ENCODE measurements at regions not wholly inside any gene's neighbourhood (a gene's known extent, or its start where the extent isn't known, plus 50 kb on each side); places are given as distances from the start of the nearest gene placed in this dataset.

- DNase-seq, result no peak
- Histone ChIP-seq H3K27ac (no peak overlapping the region), H3K4me3 (ENCODE audit: low read depth, low read length) (no peak overlapping the region), H3K27me3 (replicated peaks) (no peaks in the 10 kb centered on the region), H3K36me3 (replicated peaks) (no peaks in the 10 kb centered on the region)
- TF ChIP-seq, protein P1, sequence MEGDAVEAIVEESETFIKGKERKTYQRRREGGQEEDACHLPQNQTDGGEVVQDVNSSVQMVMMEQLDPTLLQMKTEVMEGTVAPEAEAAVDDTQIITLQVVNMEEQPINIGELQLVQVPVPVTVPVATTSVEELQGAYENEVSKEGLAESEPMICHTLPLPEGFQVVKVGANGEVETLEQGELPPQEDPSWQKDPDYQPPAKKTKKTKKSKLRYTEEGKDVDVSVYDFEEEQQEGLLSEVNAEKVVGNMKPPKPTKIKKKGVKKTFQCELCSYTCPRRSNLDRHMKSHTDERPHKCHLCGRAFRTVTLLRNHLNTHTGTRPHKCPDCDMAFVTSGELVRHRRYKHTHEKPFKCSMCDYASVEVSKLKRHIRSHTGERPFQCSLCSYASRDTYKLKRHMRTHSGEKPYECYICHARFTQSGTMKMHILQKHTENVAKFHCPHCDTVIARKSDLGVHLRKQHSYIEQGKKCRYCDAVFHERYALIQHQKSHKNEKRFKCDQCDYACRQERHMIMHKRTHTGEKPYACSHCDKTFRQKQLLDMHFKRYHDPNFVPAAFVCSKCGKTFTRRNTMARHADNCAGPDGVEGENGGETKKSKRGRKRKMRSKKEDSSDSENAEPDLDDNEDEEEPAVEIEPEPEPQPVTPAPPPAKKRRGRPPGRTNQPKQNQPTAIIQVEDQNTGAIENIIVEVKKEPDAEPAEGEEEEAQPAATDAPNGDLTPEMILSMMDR (IDR thresholded peaks at IDR 0.05; ENCODE audit: low read depth, low read length, missing control alignments), result no peak
- in situ Hi-C loops (cut with HindIII; ENCODE audit: low pct_ligation_motif_present, low sequenced_read_pairs), result no loop called here
Measured at GRCh38 chr16:73871088-73871733, 425.4 kb upstream of the PSMD7 start.

- H3K27ac ChIP-seq, result no peak overlapping the region
- in situ Hi-C loops (cut with HindIII; ENCODE audit: low pct_ligation_motif_present, low sequenced_read_pairs), result no loop called here
- H3K4me3 ChIP-seq (ENCODE audit: low read depth, low read length), result no peak overlapping the region
- H3K36me3 ChIP-seq (replicated peaks), result no peaks in the 10 kb centered on the region
- TF ChIP-seq, protein P1 (IDR thresholded peaks at IDR 0.05; ENCODE audit: low read depth, low read length, missing control alignments), result no peak
- no peak for DNase-seq
- H3K27me3 ChIP-seq (replicated peaks), result no peaks in the 10 kb centered on the region
Measured at GRCh38 chr16:73869126-73869525, 427.5 kb upstream of the PSMD7 start.

- Histone ChIP-seq H3K4me3 (ENCODE audit: low read depth, low read length) (no peak overlapping the region), H3K27ac (no peak overlapping the region), H3K36me3 (replicated peaks) (no peaks in the 10 kb centered on the region), H3K27me3 (replicated peaks) (no peaks in the 10 kb centered on the region)
- TF ChIP-seq, protein P1 (IDR thresholded peaks at IDR 0.05; ENCODE audit: low read depth, low read length, missing control alignments), result no peak
- in situ Hi-C loops (cut with HindIII; ENCODE audit: low pct_ligation_motif_present, low sequenced_read_pairs), result no loop called here
- DNase-seq, result no peak
Measured at GRCh38 chr16:73864868-73865267, 431.7 kb upstream of the PSMD7 start.

DNA sequence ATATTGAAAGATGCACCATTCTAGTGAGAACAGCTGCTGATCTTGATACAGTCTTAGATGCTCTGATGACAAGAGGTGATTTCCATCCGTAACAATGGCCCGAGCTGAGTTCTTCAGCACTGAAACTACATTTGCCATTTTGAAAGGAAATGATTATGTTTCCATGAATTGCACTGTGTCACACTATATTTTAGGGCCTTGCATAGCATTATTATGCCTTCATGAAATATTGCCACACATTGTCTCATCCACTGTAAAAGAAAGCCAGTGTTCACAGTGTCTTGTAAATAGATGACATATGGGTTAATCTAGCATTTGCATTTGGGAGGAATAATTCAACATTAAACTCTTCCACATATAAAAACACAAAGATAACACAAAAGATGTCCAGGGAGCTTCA lies 438.3 kb upstream of the PSMD7 start:
- Histone ChIP-seq H3K27ac (no peak overlapping the region), H3K27me3 (replicated peaks) (no peaks in the 10 kb centered on the region), H3K4me3 (ENCODE audit: low read depth, low read length) (no peak overlapping the region), H3K36me3 (replicated peaks) (no peaks in the 10 kb centered on the region)
- in situ Hi-C loops (cut with HindIII; ENCODE audit: low pct_ligation_motif_present, low sequenced_read_pairs), result no loop called here
- TF ChIP-seq, protein P1 (IDR thresholded peaks at IDR 0.05; ENCODE audit: low read depth, low read length, missing control alignments), result no peak
- DNase-seq, result no peak

DNA sequence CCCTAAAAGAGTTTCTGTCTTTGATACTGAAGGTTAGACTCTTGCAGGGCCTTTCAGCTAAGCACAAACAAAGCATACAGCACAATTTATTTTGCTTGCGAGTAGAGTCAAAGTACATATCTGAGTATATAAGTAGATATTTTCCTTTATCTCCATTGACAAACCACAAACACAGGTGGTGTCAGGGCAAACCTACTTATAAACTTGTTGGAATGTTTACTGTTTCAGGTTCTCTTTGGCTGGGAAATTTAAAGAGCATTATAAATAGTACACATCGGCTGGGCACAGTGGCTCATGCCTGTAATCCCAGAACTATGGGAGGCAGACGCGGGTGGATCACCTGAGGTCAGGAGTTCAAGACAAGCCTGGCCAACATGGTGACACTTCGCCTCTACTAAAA lies 442.6 kb upstream of the PSMD7 start:
- in situ Hi-C loops (cut with HindIII; ENCODE audit: low pct_ligation_motif_present, low sequenced_read_pairs), result no loop called here
- TF ChIP-seq, protein P1 (IDR thresholded peaks at IDR 0.05; ENCODE audit: low read depth, low read length, missing control alignments), result no peak

DNA sequence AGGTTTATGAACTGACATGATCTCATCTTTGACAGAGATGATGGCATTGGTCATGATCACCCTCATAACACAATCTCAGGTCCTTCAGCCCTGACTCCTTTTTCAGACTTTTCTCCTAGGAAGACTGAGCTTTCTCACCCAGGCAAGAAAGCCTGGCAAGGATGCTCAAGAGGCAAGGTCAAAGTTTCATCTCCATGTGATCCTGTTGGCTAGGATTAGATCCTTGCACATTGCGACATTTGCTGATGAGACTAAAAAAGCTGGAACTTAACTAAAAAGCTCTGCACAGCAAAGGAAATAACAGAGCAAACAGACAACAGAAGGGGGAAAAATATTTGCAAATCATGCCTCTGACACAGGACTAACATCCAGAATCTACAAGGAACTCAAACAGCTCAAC lies 444.1 kb upstream of the PSMD7 start:
- in situ Hi-C loops (cut with HindIII; ENCODE audit: low pct_ligation_motif_present, low sequenced_read_pairs), result no loop called here
- Histone ChIP-seq H3K4me3 (ENCODE audit: low read depth, low read length) (no peak overlapping the region), H3K36me3 (replicated peaks) (no peaks in the 10 kb centered on the region), H3K27ac (no peak overlapping the region), H3K27me3 (replicated peaks) (no peaks in the 10 kb centered on the region)
- TF ChIP-seq, protein P1 (IDR thresholded peaks at IDR 0.05; ENCODE audit: low read depth, low read length, missing control alignments), result no peak
- no peak for DNase-seq

More for the DNA sequence above, 442.6 kb upstream of the PSMD7 start:
- no peak overlapping the region for H3K4me3 ChIP-seq (ENCODE audit: low read depth, low read length)
- no peak overlapping the region for H3K27ac ChIP-seq
- no peak for DNase-seq
- no peaks in the 10 kb centered on the region for H3K27me3 ChIP-seq (replicated peaks)
- no peaks in the 10 kb centered on the region for H3K36me3 ChIP-seq (replicated peaks)
